HTR-8/SVneo (cell line): ENCODE measurements at regions not wholly inside any gene's neighbourhood (a gene's known extent, or its start where the extent isn't known, plus 50 kb on each side); places are given as distances from the start of the nearest gene placed in this dataset.
A peak's percentile ranks its signal among the peaks of the same experiment; 100 is the strongest.
"Not testable (repeated sequence)": the region's sequence is repeated elsewhere in the genome, so short reads cannot be mapped to it uniquely, and the experiment has no call there.

Experiments used
- DNase-seq: peaks from one replicate; pipeline ENCODE4 v3.0.0; 2011; ENCODE audit warnings: low spot score, mixed read lengths; ENCODE audit not compliant: insufficient read length
- FAIRE-seq: peaks from 2 replicates; lab custom pipeline; 2011; peaks lifted over from hg19 to GRCh38; lab: Jason Lieb, UNC

DNA sequence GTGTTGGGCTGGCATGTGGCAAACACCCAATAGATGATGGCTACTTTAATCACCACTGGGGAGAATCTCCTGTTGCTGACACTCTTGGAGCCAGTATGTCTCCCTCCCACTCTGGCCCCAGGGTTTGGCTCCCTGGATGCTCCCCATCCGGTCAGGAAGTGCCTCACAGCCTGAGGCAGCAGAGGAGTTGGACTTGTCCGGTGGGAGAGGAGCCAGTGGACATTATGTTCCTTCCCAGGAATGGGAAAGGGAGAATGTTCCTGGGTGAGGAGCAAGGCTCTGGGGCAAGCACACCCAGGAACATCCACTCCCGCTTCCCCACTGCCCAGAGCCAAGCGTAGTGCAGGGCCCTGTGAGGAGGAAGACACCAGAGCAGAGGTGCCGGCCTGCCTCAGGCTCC lies 84.6 kb upstream of the NAV2 start:
- peak; percentile 54 for FAIRE-seq

DNA sequence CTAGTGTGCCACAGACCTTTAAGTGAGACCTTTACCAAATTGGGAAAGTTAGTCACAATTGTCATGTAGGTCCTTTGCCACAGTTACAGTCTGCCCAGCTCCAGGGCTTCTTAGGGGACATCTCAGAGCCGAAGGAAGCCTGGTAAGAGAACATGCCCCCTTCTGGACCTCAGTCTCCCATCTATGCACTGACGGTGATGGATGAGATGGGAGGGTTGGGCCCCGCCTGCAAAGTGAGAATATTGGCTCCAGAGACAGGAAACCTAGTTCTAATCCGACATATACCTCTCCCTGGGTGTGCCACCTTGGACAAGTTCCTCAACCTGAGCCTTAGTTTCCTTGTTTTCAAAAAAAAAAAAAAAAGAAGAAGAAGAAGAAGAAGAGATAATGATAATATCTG lies 85.1 kb upstream of the NAV2 start:
- FAIRE-seq (no peak), DNase-seq (no peak)

More for the DNA sequence above, 84.6 kb upstream of the NAV2 start:
- DNase-seq: peak; percentile 62

DNA sequence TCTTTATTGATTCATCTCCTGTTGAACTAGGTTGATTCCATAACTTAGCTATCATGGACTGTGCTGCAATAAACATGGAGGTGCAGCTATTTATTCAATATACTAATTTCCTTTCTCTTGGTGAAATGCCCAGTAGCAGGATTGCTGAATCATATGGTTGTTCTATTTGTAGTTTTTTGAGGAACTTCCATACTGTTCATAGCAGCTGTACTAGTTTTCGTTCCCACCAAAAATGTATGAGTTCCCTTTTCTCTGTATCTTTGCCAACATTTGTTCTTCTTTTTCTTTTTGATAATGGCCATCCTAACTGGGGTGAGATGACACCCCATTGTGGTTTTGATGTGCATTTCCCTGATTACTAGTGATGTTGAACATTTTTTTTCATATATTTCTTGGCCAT lies 87.2 kb upstream of the NAV2 start:
- DNase-seq: no peak
- no peak for FAIRE-seq

DNA sequence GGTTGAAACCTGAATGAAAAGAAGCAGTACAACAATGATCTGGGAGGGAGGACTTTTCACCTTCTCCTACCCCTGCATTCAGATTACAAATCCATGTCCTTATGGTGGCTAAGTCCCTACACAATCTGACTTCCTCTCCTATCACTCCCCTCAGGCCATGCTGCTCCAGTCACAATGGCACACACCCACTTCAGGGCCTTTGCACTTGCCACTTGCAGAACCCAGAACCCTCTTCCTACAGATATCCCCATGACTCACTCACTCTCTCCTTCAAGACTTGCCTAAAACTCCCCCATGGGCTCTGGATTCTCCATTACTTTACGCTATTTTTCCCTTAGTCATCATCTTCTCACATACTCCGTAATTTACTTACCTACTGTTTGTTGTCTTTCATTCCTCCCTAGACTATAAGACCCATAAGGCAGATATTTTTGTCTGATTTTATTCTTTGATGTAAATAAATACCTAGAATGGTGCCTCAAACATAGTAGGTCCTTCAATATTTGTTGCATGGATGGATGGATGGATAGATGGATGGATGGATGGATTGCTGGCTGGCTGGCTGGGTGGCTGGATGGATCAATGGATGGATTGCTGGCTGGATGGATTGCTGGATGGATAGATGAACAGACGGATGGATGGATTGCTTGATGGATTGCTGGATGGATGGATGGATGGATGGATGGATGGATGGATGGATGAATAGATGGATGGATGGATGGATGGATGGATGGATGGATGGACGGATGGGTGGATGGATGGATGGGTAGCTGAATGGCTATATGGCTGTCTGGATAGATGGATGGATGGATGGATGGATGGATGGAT lies 94.7 kb upstream of the NAV2 start:
- FAIRE-seq: no peak

DNA sequence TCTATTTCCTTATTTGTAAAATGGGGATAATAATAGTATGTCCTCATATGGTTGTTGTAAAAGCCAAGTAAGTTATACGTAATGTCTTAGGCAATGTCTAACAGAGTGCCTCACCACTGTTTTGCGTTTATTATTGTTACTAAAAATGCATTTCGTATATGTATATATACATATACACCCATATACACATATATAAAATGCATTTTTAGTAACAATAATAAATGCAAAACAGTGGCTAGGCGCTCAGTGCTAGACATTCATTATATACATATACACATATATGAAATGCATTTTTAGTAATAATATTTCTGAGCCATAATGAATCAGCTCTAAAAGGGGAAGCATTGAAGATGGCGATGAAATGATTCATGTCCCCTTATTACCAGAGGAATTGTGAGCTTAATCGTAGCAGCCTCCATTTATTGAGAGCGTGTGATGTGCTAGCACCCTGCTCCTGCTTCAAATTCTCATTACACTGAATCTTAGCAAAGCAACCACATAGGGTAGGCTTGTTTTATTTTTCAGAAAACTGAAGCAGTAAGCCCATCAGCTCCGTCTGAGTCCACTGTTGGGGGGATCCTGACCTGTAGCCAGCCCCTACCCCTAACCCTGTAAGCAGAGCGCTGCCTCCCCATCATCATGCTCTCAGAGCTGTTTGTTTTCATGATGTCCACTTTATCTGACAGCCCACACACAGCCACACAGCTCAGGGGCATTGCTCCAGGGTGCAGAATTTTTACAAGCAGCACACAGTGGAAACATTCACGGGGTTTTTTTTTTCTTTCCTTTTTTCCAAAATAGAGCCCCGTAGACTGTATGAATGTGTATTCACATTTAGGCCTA lies 97.1 kb upstream of the NAV2 start:
- DNase-seq (no peak), FAIRE-seq (no peak)

More for the DNA sequence above, 94.7 kb upstream of the NAV2 start:
- no peak for DNase-seq

DNA sequence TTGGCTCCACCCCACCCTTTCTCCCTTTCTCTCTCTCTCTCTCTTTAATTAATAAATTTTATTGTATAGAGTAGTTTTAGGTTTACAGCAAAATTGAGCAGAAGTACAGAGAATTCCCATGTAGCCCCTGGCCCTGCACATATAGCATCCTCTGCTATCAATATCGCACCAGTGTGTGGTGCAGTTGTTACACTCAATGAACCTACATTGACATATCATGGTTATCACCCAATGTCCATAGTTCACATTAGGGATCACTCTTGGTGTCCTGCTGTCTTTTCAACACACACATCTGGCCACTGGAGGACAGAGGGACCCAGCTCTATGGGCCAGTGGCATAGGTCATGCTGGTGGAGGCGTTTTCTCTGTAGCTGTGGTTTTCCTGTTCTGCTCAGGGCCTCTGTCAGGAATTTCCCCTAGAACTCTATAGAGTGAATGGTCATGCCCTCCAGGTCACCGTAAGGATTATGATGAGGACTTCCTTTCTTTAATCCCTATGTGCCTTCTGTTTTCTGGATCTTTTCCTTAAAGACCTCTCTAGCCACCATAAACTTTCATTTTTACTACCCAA lies 98.2 kb upstream of the NAV2 start:
- no peak for DNase-seq
- peak; percentile 85 for FAIRE-seq

DNA sequence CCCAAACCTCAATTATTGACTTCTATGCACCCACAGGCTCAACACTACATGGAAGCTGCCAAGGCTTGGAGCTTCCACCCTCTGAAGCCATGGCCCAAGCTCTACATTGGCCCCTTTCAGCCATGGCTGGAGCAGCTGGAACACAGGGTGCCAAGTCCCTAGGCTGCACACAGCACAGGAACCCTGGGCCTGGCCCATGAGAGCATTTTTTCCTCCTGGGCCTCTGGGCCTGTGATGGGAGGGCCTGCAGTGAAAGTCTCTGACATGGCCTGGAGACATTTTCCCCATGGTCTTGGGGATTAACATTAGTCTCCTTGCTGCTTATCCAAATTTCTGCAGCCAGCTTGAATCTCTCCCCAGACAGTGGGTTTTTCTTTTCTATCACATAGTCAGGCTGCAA lies 100.6 kb upstream of the NAV2 start:
- DNase-seq, FAIRE-seq: not testable (repeated sequence)

DNA sequence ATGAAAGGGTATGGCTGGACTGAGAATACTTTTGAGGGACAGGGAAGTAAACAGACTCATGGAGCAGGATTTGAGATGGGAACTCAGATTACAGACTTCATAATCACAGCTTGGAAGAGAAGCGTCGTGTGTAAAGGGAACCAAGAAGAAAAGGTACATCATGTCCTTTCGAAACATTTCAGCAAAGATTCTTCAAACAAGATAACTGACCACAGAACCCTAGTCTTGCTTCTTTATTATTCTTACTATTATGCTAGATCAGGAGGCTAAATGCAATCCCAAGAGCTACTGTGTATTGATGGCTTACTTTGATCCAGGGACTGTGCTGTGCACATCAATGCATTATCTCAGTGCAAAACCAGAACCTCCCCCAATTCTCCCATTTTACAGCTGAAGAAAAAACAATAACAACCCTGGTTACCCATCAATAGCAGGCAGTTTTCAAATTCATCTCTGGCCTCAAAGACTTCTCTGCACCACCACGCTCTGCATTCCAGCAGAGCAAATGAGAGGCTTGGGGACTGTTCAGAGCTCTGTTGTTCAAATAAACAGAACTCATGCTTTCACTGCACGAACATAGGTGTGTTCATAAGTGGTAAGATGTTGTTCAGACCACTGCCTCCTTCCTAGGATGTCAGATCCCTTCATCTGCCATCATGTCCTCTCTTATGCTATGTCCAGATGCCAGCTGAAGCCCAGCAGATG lies 104.8 kb upstream of the NAV2 start:
- no peak for DNase-seq
- peak; percentile 60 for FAIRE-seq

DNA sequence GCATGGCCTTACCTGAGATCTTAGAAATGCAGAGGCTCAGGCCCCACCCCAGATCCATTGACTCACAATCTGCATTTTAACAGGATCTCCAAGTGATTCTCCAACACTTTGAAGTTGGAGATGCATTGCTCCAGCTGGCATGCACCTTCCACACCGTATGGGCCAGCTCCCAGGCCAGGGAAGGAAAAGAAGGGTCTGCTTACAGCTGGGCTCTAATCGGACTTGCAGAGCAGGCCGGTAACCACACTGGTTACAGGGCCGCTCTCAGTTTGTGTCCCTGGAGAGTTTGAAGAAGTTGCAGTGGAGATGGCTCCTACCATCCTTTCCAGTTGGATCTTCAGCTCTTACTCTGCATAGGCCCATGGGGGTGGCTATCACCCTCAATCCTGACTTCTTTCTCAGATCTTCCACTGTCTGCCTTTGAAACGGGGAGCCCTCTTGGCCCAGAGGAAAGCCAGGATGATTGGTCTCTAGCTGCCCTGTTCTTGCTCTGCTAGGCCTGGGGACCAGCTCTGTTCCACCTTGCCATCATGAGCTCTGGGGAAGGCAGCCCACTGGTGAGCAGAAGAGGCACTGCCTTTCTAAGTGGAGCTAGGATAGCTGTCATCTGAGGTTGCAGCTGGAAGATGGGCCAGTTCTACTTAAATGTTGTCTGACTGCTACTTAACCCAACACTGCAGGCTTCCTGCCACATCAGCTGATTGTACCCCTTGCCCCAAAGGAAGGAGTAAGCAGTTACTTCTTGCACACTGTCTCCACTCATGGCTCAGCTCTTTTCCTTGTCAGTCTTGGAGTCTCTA lies 105.6 kb upstream of the NAV2 start:
- FAIRE-seq (no peak), DNase-seq (no peak)

DNA sequence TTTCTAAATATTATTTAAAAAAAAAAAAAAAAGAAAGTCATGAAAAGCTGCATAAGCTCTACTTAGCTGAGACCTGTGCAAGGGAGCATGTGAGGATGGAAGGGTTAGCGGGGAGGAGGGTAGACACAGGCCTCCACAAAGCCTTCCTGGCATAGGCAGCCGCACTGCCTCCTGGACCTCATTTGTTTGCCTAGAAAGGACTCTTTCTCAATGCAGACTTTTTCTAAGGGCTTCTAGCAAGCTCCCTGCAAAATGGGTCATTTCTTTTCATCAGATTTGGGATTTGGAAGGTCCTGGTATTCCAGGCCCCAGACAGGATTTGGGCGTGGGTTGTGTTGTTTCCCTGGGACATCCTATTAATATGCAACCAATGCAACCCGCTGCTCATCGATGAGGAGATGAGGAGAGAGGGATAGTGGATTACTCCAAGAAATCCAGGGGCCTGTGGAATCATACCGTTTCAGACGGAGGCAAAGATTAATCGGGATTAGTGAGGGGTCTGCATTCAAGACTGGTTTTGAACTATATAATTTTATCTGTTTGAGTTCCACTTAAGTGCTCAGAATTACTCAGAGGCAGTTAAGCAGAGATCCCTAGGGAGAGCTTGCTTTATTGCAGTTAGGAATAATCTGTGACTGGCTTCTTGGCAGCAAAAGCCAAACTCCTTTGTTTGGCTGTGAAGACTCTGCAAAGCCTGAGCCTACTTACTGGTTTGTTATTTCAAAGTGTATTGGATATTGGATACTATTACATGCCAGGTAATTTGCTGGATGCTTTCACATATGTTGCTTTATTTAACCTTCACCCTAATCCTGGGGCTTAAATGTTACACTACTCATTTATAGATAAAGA lies 106.9 kb upstream of the NAV2 start:
- FAIRE-seq (no peak), DNase-seq (no peak)

DNA sequence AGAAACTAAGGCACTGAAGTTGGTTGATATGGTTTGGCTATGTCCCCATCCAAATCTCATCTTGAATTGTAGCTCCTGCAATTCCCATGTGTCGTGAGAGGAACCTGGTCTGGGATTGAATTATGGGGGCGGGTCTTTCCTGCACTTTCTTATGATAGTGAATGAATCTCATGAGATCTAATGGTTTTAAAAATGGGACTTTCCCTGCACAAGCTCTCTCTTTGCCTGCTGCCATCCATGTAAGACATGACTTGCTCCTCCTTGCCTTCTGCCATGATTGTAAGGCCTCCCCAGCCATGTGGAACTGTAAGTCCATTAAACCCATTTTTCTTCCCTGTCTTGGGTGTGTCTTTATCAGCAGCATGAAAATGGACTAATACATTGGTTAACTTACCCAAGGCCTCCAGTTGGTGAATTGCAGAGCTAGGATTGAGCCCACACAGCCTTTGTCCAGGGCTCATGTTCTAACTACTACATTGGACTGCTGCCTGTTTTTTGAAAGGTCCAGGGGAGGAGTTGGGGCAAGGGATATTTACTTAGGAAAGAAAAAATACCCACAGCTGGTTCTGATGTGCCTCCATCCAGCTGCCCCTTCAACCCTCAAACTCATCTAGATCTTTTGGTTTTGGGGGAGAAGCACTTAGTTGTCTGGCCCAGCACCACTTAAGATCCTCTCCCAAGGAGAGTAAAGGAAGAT lies 107.8 kb upstream of the NAV2 start:
- DNase-seq: no peak

DNA sequence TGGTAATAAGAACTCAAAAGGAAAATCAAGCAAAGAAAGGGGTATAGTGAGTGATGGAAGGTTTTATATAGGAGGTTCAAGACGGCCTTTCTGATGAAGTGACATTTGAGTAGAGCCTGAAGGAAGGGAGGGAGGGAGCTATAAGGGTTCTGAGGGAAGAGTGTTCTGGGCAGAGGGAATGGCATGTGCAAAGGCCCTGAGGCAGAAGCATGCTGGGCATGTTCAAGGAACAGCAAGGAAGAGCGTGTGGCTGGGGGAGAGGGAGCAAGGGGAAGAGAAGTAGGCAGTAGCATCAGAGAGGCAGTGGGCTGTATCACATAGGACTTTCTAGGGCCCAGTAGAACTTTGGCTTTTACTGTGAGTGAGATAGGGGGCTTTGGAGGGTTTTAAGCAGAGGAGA lies 108.9 kb upstream of the NAV2 start:
- no peak for FAIRE-seq
- DNase-seq: no peak

More for the DNA sequence above, 107.8 kb upstream of the NAV2 start:
- FAIRE-seq: no peak

DNA sequence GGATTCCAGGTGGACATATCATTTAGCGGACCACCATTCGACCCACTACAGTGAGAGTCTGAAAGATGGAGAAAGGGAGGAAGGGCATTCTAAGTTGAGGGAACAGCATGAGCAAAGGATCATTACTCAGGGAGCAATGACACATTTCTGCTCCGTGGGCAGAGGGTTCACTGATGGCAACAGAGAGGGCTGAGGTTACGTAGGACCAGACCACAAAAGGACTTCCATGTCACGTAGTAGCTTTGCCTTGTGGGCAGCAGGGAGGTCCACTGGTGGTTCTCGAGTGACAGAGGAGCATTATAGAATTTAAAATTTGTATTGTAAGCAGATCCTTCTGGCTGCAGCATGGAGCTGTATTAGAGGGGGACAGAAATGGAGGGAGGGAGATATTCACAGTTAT lies 109.7 kb upstream of the NAV2 start:
- FAIRE-seq (no peak), DNase-seq (no peak)

DNA sequence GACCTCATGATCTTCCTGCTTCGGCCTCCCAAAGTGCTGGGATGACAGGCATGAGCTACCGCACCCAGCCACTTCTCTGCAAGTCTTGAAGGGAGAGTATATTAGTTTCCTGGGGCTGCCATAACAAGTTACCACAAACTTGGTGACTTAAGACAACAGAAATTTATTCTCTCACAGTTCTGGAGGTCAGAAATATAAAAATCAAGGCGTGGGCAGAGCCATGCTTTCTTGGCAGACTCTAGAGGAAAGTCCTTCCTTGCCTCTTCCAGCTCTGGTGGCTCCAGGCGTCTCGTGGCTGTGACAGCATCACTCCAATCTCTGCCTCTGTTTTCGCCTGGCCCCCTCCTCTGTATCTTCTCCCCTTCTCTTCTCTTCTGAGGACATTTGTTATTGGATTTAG lies 110.2 kb upstream of the NAV2 start:
- FAIRE-seq: no peak
- no peak for DNase-seq

DNA sequence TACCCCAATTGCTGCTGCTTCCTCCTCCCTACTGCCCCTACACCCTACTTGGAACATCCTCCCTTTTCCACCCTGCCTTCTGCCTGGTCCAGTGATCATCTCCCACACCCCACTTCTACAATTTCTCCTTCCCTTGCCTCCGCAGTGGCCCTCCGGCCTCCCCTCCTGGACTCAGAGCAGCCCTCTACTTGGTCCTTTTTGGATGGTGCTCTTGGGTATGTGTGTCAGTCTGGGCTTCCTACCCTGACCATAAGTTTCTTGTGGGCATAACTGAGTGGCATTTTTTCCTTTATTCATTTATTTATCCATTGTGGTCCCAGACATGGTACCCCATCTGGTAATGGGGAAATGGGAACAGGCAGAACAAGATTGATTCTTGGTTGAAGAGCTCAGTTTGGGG lies 111.4 kb upstream of the NAV2 start:
- FAIRE-seq: no peak
- no peak for DNase-seq

DNA sequence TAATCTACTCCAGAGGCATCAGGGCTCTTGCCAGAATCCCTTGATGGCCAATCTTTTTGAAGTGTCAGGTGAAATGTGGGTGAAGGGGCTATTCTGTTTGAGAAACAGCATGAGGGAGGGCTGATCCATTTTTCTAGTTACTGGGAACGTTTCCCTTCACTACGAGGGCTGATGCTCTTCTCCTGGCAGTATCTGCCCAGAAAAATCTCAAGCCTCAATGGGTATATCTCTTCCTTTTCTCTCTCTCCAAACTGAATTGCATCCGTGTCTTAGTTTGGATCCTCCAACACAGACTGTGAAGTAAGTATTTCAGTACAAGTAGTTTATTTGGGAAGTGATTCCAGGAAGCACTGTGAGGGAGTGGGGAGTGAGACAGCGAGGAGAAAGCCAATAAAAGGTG lies 113.0 kb upstream of the NAV2 start:
- FAIRE-seq (no peak), DNase-seq (no peak)

DNA sequence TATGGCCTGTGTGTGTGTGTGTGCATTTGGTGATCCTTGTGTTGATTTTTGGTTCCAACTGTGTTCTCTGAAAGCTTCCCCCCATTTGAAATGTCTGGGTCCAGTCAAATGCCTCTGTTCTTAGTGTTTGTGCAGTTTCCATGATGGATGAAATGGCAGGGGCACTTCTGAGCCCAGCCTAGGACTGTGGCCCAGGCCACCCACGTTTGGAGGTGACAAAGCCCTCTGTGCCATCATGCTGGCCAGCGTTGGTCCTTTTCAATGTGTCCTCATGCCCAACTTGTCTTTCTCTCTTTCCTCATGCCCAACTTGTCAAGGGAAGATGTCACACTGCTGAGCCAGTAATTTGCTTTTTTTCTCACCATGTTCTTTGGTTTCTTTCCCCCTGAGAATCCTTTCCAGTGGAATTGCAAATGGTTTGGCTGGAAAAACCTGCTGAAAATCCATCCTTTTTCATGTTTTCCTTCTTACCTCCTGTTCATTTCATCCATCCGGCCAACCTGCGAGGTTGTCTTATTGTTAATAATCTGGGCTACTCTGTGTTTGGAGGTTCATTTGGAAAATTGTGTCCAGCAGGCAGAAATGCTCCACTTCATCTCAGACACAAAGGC lies 113.7 kb upstream of the NAV2 start:
- no peak for FAIRE-seq
- DNase-seq: no peak

DNA sequence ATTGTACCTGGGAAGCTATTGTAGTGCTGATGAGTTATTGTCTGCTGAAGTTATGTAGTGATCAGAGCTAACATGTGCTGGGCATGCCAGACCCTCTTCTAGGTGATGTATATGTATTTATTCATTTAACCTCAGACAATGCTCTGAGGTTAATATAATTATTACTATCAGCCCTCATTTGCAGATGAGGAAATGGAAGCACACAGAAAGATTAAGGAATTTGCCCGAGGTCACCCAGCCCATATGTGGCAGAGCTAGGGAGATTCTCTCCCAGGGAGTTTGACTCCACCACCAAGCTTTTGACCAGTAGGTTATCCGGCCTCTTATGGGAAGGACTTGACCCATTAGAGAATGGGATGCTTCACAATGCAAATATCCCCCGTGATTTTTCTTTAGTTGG lies 114.2 kb upstream of the NAV2 start:
- no peak for FAIRE-seq
- DNase-seq: no peak
